SK-N-SH (cell line): ENCODE measurements at regions not wholly inside any gene's neighbourhood (a gene's known extent, or its start where the extent isn't known, plus 50 kb on each side); places are given as distances from the start of the nearest gene placed in this dataset.

Source experiments
- CHD2 ChIP-seq: fragments of 150-350 bp; IDR thresholded peaks from 2 replicates; pipeline ENCODE4 v1.6.1; 2018; ENCODE audit warnings: low read length; ENCODE audit not compliant: partially characterized antibody
- EP300 ChIP-seq, 2 experiments: IDR thresholded peaks; 2 replicates each; pipeline versions ENCODE4 v1.4.0 to v1.6.1; 2012; ENCODE audit warnings: borderline replicate concordance in 1 of 2, low read depth in 1 of 2, low read length in 1 of 2
- EZH2phosphoT487 ChIP-seq: fragments of 200-600 bp; sonication (generic); IDR thresholded peaks from 2 replicates; pipeline ENCODE4 v1.6.1; 2017; ENCODE audit warnings: low read depth, mixed run types, mild to moderate bottlenecking, antibody characterized with exemption, moderate library complexity, borderline replicate concordance
- GABPA ChIP-seq: IDR thresholded peaks from 2 replicates; pipeline ENCODE4 v1.4.0; 2012; ENCODE audit warnings: low read depth, mild to moderate bottlenecking
- RAD21 ChIP-seq: IDR thresholded peaks from 2 replicates; pipeline ENCODE4 v1.6.1; 2012; ENCODE audit warnings: mild to moderate bottlenecking, low read length
- TAF1 ChIP-seq: IDR thresholded peaks from 2 replicates; pipeline ENCODE4 v1.6.1; 2012; ENCODE audit warnings: low read depth, mild to moderate bottlenecking, low read length, moderate library complexity, borderline replicate concordance
- TCF12 ChIP-seq: IDR thresholded peaks from 2 replicates; pipeline ENCODE4 v1.4.0; 2012
- TEAD4 ChIP-seq: IDR thresholded peaks from 2 replicates; pipeline ENCODE4 v1.4.0; 2012; ENCODE audit warnings: mild to moderate bottlenecking, borderline replicate concordance; ENCODE audit not compliant: insufficient read depth
- YY1 ChIP-seq: IDR thresholded peaks from 2 replicates; pipeline ENCODE4 v1.4.0; 2012; ENCODE audit warnings: low read depth, mild to moderate bottlenecking
- TF ChIP-seq, protein P1 (sequence below): fragments of 200-600 bp; sonication (generic); IDR thresholded peaks from 2 replicates; pipeline ENCODE4 v1.6.1; 2017; ENCODE audit warnings: antibody characterized with exemption, mild to moderate bottlenecking, moderate library complexity
- TF ChIP-seq, protein P2 (sequence below): IDR thresholded peaks from 2 replicates; pipeline ENCODE4 v1.4.0; 2012; ENCODE audit warnings: low read depth, borderline replicate concordance
- TF ChIP-seq, protein P3 (sequence below): fragments of 150-350 bp; IDR thresholded peaks from 2 replicates; pipeline ENCODE4 v1.6.1; 2016; ENCODE audit warnings: mild to moderate bottlenecking, low read depth, low read length

- TF ChIP-seq YY1 (no peak), EP300 (IDR thresholded peaks at IDR 0.05; ENCODE audit: borderline replicate concordance in 1 of 2, low read depth in 1 of 2, low read length in 1 of 2) (no peak), TAF1 (no peak), EZH2phosphoT487 (no peak), GABPA (no peak), TEAD4 (no peak), TCF12 (no peak), CHD2 (no peak), RAD21 (no peak)
- TF ChIP-seq, protein P1, sequence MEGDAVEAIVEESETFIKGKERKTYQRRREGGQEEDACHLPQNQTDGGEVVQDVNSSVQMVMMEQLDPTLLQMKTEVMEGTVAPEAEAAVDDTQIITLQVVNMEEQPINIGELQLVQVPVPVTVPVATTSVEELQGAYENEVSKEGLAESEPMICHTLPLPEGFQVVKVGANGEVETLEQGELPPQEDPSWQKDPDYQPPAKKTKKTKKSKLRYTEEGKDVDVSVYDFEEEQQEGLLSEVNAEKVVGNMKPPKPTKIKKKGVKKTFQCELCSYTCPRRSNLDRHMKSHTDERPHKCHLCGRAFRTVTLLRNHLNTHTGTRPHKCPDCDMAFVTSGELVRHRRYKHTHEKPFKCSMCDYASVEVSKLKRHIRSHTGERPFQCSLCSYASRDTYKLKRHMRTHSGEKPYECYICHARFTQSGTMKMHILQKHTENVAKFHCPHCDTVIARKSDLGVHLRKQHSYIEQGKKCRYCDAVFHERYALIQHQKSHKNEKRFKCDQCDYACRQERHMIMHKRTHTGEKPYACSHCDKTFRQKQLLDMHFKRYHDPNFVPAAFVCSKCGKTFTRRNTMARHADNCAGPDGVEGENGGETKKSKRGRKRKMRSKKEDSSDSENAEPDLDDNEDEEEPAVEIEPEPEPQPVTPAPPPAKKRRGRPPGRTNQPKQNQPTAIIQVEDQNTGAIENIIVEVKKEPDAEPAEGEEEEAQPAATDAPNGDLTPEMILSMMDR: no peak
- TF ChIP-seq, protein P2, sequence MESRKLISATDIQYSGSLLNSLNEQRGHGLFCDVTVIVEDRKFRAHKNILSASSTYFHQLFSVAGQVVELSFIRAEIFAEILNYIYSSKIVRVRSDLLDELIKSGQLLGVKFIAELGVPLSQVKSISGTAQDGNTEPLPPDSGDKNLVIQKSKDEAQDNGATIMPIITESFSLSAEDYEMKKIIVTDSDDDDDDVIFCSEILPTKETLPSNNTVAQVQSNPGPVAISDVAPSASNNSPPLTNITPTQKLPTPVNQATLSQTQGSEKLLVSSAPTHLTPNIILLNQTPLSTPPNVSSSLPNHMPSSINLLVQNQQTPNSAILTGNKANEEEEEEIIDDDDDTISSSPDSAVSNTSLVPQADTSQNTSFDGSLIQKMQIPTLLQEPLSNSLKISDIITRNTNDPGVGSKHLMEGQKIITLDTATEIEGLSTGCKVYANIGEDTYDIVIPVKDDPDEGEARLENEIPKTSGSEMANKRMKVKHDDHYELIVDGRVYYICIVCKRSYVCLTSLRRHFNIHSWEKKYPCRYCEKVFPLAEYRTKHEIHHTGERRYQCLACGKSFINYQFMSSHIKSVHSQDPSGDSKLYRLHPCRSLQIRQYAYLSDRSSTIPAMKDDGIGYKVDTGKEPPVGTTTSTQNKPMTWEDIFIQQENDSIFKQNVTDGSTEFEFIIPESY: no peak
- TF ChIP-seq, protein P3, sequence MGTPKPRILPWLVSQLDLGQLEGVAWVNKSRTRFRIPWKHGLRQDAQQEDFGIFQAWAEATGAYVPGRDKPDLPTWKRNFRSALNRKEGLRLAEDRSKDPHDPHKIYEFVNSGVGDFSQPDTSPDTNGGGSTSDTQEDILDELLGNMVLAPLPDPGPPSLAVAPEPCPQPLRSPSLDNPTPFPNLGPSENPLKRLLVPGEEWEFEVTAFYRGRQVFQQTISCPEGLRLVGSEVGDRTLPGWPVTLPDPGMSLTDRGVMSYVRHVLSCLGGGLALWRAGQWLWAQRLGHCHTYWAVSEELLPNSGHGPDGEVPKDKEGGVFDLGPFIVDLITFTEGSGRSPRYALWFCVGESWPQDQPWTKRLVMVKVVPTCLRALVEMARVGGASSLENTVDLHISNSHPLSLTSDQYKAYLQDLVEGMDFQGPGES: no peak
These were observed 1123.7 kb upstream of the ATXN7L3B start for GRCh38 chr12:73413974-73414373.
